VCaP (cell line): ENCODE measurements at regions not wholly inside any gene's neighbourhood (a gene's known extent, or its start where the extent isn't known, plus 50 kb on each side); places are given as distances from the start of the nearest gene placed in this dataset.
"Not testable (repeated sequence)": the region's sequence is repeated elsewhere in the genome, so short reads cannot be mapped to it uniquely, and the experiment has no call there.

Experiments used
- H3K27ac ChIP-seq: fragments of 450-650 bp; 2 replicates; pipeline ENCODE4 v1.5.1; 2017
- TF ChIP-seq, protein P1 (sequence below): fragments of 450-650 bp; conservative IDR thresholded peaks from 2 replicates; pipeline ENCODE4 v1.5.1; 2017; ENCODE audit warnings: mild to moderate bottlenecking, moderate library complexity

DNA sequence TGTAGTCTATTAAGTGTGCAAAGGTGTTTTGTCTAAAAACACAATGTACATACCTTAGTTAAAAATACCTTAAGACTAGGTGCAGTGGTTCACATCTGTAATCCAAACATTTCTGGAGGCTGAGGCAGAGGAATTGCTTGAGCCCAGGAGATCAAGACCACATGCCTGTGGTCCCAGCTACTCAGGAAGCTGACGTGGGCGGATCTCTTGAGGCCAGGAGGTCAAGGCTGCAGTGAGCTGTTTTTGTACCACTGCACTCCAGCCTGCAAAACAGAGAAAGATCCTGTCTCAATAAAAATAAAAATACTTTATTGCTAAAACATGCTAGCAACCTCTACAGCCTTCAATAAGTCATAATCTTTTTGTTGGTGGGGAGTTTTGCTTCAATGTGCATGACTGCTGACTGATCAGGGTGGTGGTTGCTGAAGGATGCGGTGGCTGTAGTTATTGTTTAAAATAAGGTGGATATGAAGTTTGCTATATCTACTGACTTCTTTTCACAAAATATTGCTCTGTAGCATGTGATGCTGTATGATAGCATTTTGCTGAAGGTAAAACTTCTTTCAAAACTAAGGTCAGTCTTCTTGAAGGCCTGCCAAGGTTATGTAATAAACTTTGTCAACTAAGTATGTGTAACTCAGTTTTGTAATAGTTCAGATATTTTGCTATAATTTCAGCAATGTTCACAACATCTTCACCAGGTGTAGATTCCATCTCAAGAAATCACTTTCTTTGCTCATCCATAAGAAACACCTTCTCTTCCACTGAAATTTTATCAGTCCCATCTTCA, 1238.0 kb upstream of the NRXN1 start:
- TF ChIP-seq, protein P1, sequence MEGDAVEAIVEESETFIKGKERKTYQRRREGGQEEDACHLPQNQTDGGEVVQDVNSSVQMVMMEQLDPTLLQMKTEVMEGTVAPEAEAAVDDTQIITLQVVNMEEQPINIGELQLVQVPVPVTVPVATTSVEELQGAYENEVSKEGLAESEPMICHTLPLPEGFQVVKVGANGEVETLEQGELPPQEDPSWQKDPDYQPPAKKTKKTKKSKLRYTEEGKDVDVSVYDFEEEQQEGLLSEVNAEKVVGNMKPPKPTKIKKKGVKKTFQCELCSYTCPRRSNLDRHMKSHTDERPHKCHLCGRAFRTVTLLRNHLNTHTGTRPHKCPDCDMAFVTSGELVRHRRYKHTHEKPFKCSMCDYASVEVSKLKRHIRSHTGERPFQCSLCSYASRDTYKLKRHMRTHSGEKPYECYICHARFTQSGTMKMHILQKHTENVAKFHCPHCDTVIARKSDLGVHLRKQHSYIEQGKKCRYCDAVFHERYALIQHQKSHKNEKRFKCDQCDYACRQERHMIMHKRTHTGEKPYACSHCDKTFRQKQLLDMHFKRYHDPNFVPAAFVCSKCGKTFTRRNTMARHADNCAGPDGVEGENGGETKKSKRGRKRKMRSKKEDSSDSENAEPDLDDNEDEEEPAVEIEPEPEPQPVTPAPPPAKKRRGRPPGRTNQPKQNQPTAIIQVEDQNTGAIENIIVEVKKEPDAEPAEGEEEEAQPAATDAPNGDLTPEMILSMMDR, result no peak
- H3K27ac ChIP-seq, result no peak overlapping the region

DNA sequence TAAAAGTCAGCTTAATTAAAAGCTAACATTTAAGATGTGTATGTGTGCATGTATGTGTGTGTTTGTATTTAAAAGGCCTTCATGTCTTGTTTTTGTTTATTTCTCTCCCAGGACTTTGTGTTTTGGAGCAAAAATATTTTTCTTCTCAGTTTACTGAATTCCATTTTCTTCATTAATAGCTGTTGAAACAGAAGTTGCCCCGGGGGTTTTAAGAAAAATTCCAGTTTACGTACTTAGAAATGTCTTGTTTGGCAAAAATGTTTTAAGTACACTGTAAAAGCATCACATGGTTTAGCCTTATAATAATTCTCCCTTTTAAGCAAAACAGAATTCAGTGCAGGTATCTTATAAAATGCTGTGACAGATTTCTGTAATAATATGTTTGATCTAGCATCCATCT, 1233.0 kb upstream of the NRXN1 start:
- no peak overlapping the region for H3K27ac ChIP-seq
- TF ChIP-seq, protein P1, result no peak

DNA sequence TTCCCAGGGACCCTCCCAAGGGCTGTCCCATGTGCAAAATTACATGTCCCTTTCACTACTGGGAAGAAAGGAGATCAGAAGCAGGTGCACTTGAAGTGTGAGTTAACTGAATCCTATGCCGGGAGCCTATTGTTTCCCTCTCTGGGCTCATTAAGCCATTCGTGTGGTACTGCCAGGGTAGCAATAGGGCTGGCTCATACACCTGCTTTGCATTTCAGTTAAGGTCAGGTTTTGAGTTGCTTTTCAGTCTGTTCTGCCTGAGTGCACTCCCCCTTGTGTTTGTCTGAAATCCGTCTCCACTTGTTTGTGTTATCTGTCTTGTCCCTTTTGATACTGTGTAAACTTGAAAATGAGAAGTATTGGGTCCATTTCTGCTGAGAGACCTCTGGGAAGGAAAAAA, 1232.6 kb upstream of the NRXN1 start:
- TF ChIP-seq, protein P1, result 0 out of 2 replicates have a peak, but pooled peaks have one; percentile 9

DNA sequence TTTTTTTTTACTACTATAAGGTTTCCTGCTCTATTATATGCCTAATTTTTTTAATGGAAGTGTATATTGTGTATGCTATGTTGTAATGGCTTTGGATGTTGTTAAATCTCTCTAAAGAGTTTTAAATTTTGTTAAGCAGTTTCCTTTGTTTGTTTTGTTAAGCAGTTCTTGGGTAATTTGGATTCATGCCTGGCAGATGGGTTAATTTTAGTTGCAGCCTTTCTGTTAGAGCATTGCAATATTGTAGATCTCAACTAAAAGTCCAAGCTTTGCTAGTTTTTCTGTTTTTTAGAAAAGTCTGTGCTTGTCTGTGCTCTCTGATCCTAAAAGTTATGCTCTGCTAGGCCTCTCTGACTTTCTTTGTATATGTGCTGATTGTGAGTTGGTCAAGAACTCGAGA, 1229.0 kb upstream of the NRXN1 start:
- H3K27ac ChIP-seq, result no peak overlapping the region

More for the DNA sequence above, 1232.6 kb upstream of the NRXN1 start:
- no peak overlapping the region for H3K27ac ChIP-seq

DNA sequence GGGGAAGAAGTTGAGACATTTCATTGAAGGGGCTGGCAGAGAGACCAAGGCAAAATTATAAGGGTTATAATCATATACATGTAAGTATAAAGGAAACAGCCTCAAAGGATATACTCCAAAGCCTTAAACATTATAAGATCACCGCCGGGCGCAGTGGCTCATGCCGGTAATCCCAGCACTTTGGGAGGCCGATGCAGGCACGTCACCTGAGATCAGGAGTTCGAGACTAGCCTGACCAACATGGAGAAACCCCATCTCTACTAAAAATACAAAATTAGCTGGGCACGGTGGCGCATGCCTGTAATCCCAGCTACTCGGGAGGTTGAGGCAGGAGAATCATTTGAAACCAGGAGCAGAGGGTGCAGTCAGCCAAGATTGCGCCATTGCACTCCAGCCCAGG, 1227.0 kb upstream of the NRXN1 start:
- H3K27ac ChIP-seq, result not testable (repeated sequence)

More for the DNA sequence above, 1229.0 kb upstream of the NRXN1 start:
- TF ChIP-seq, protein P1, result no peak

DNA sequence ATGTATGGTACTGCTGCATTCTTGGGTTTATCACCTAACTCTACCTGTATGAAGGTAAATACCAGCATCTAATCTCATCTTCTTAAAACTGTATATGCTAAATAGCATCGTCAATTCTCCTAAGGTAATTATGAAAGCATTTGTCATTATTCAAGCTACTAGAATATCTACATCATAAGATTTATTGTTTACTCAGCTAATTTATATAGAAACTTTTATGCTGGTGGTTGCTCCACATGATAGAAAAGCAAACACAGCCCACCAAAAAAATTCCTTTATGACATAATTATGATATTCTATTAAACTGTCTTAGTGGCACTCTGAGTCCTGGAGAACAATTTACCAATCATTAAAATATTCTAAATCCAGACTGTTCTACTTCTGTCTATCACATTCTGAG, 1226.1 kb upstream of the NRXN1 start:
- no peak overlapping the region for H3K27ac ChIP-seq
- TF ChIP-seq, protein P1, result no peak

DNA sequence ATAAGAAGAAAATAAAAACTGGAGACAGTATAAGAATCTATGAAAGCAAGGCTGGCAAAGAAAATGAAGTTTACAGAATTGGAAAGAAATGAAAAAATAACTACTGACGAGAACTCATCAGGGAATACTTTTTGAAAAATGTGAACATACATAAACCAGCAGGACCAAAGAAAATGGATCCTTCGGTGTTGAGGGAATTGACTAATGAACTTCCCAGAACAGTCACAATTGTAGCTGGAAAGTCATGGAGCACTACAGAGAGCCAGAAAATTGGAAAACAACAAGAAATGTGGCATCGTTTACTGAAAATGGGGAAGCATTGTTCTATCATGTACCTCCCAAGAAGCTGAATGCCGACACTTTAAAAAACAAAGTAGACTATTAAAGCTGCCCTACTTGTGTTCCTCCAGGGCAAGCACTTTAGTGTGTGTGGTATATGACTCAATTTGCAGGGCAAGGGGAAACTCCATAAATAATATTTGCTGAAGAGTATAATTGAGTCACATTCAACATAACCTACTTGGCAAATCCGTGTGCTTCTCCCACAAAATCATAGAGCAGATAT, 1221.6 kb upstream of the NRXN1 start:
- H3K27ac ChIP-seq, result no peak overlapping the region
- TF ChIP-seq, protein P1, result no peak

DNA sequence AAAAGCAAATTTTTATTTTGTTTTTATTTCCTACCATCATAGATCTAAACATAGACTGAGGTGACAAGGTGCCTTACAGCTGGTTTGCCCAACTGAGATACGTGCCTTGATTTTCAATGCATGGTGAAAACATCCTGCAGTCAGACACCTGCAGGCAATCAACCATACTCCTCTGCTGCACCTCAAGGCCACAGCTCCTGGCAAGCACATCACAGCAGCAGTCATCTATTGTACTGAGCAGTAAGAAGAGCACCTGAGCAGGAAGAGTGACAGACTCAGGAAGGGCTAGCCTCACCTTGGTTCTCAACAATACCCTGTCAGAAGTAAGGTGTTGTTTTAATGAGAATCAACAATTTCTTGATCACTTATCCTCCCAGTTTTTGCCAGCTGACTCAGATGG, 1206.8 kb upstream of the NRXN1 start:
- H3K27ac ChIP-seq, result no peak overlapping the region
- TF ChIP-seq, protein P1, result no peak
